GM12872 (cell line): ENCODE measurements at regions not wholly inside any gene's neighbourhood (a gene's known extent, or its start where the extent isn't known, plus 50 kb on each side); places are given as distances from the start of the nearest gene placed in this dataset.

Experiments used
- CTCF ChIP-seq: IDR thresholded peaks from 3 replicates; pipeline ENCODE4 v1.5.1; 2011; ENCODE audit warnings: low read depth, mild to moderate bottlenecking, low read length, moderate library complexity; ENCODE audit not compliant: insufficient read depth

GRCh38 chr14:53783256-53783655 is 173.4 kb downstream of the BMP4 start:
- no peak for TF ChIP-seq CTCF

GRCh38 chr14:53780051-53780555 is 176.5 kb downstream of the BMP4 start:
- TF ChIP-seq CTCF = no peak

GRCh38 chr14:53779301-53779700 is 177.3 kb downstream of the BMP4 start:
- no peak for TF ChIP-seq CTCF

- TF ChIP-seq CTCF = no peak
Observed at GRCh38 chr14:53778263-53778662, 178.4 kb downstream of the BMP4 start.

GRCh38 chr14:53772936-53773335 is 183.7 kb downstream of the BMP4 start:
- TF ChIP-seq CTCF = no peak

- no peak for TF ChIP-seq CTCF
Observed at GRCh38 chr14:53767566-53767965, 189.1 kb downstream of the BMP4 start.

- no peak for TF ChIP-seq CTCF
Observed at GRCh38 chr14:53766601-53767000, 190.0 kb downstream of the BMP4 start.

GRCh38 chr14:53766106-53766505 is 190.5 kb downstream of the BMP4 start:
- no peak for TF ChIP-seq CTCF
